ENCODE measurements at regions not wholly inside any gene's neighbourhood (a gene's known extent, or its start where the extent isn't known, plus 50 kb on each side); places are given as distances from the start of the nearest gene placed in this dataset.

DNA sequence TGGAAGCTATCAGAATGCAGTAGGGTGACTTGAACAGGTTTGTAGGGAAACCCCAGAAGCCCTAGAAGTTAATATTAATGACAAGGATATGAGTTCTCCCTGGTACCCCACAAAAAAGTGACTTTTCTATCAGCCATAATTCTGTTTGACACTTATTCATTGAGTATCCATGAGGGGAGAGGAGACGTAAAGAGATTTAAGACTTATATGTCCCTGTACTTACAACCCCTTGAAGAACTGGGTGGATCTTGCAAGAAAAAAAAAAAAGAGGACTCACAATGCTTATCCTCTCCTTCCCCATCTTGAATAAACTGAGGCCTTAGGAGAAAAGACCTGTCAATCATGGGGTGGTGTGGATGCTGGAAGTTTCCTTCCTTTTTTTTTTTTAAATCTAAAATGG, 203.5 kb downstream of the CBLN1 start:
- no peak for DNase-seq (ENCODE audit: low spot score)

DNA sequence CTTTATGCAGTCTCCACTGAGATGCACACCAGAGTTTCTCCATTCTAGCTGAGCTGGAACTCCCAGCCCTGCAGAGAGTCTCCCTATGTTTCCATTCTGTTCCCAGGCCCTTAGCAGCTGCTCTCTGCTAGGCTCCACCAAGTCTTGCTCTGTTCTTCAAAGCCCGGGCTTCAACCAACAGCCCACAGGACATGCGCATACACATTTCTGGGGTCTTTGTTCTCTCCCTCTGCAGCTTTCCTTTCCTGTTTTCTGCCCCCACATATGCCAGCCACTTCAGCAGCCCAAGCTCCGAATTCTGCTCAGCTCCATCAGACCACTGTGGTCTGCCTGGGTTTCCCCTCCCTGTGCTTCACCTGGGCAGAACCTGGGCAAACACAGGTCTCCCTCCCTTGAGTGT, 205.9 kb downstream of the CBLN1 start:
- no peak for DNase-seq (ENCODE audit: low spot score)

DNA sequence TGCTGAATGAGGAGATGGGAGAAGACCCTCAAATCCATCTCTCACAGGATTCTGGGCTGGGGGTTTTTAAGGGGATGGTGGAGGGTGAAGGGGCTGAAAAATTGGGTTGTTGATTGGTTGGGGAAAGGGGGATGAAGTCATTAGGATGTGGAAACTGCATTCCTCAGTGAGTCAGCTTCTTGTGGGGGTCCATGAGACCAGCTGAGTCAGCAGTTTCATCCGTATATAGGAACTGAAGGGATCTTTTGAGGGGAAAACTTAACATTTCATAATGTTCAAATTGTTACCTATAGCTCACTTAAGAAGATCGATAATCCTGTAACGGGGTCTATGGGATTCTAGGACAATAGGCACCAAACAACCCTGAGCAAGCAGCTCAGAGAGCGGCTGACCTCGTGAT, 213.4 kb downstream of the CBLN1 start:
- no peak for DNase-seq (ENCODE audit: low spot score)

DNA sequence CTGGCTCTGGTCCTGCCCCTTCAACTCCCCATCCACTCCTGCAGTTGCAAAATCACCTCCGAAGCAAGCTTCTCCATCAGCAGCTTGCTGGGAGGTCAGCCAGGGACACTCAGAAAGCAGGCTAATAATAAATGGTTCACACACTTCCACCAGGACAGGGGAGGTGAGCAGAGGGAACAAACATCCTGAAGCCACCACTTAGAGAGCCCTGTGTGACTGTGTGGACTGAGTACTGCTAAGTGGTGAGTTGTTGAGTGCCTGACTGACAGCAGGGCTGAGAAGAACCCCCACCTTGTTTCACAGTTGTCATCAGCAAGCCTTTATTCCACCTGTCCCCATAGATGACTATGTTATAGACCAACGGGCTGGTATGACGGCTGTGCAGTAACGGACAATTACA, 213.9 kb downstream of the CBLN1 start:
- DNase-seq (ENCODE audit: low spot score): no peak

DNA sequence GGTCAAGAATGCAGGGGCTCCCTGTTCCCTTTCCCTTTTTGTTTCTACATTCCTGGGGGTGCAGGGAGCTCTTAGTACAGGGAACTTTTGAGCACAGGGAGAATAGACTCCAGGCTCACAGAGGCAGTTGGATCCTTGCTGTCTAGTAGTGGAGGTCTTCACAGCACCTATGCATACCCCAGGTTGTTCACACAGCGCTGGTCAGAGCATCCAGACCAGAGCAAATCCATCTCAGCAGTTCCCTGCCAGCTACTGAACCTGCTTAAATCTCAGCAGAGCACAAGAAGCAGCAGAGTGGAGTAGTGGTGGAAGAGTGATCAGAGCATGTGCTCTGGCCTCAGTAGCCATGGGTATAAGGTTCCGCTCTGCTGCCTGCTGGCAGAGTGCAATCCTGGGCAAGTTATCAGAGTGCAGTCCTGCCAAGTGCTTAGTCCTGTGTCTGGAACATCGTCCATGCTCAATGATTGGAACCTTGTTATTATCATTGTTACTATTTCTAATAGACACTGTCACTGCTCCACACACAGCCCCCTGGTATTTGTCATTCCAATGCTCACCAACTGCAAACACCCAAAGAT, 220.4 kb downstream of the CBLN1 start:
- DNase-seq (ENCODE audit: low spot score): no peak

DNA sequence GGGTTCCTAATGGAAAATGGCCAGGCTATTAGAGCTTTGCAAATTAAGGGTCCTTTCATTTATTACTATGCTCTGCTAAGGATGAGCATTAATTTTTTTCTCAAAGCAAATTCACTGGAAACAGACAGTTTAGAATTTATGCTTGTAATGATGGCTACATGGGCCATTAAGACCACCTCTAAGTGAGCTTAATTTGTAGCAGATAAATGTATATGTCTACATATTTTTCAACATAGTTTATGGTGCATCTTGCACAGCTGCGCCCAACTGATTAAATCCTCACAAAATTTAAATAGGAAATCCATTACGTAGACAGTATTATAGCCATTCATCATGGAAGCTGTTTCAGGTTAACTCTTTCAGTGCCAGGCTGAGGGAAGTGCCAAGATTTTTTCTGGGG, 220.9 kb downstream of the CBLN1 start:
- no peak for DNase-seq (ENCODE audit: low spot score)

DNA sequence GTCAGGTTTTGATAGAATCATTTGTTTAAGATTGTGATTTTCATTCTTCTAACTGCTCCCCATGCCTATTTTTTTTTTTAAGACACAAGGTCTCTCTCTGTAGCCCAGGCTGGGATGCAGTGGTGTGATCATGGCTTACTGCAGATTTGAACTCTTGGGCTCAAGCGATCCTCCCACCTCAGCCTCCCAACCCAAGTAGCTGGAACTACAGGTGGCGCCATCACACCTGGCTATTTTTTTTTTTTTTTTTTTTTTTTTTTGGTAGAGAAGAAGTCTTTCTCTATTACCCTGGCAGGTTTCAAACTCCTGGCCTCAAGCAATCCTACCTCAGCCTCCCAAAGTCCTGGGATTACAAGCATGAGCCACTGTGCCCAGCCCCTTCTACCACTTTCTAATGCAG, 223.3 kb downstream of the CBLN1 start:
- DNase-seq (ENCODE audit: low spot score): no peak

DNA sequence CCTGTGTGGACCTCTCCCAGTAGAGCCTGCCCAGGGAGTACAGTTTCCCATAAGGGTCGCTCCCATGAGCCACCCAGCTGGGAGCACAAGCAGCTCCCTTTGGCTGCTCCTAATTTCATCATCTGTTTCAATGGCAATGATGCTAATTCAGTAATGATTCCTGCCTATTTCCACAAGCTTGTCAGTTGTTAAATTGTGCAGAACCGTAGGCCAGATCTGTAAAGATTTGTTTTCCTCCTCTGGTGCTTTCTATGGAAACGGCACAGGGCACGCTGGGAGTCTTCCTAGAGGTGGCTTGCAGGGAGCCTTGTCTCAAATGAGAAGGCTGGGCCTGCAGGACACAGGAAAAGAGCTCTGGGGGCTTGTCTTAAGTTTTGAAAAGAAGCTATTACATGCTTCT, 223.7 kb downstream of the CBLN1 start:
- no peak for DNase-seq (ENCODE audit: low spot score)

DNA sequence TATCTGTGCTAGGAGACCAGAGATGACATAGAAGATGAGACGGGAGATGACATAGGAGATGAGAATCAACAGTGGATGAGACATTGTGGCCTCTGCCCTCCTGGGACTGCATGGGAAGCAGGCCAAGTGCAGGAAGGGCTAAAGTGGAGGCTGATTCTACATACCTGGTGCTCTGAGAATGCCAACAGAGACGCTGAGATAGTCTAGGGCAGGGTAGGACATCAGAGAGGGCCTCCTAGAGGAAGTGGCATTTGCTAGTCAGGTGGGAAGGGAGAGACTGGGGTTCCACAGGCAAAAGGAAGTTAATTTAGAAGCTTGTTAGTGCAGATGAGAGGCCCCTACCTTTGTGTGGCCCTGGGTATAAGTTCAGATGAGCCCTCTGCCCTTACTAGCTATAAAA, 224.2 kb downstream of the CBLN1 start:
- no peak for DNase-seq (ENCODE audit: low spot score)

DNA sequence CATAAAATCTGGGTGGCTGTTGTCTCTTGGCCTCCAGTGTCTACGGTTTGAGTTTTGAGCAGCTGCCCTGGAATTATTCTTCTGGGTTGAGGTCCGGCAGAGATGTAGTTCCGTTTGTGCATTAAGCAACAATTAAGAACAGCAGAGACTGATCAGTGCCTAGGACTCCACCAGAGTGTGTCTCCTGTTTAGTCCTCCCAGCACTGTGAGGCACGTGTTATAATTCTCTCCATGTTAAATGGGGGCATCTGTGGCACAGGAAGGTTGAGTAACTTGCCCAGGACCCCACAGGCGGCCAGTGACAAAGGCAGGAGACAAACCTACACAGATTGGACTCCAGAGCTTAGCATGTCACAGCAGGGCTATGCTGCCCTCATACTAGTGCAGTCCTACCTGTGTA, 225.1 kb downstream of the CBLN1 start:
- DNase-seq (ENCODE audit: low spot score): no peak

DNA sequence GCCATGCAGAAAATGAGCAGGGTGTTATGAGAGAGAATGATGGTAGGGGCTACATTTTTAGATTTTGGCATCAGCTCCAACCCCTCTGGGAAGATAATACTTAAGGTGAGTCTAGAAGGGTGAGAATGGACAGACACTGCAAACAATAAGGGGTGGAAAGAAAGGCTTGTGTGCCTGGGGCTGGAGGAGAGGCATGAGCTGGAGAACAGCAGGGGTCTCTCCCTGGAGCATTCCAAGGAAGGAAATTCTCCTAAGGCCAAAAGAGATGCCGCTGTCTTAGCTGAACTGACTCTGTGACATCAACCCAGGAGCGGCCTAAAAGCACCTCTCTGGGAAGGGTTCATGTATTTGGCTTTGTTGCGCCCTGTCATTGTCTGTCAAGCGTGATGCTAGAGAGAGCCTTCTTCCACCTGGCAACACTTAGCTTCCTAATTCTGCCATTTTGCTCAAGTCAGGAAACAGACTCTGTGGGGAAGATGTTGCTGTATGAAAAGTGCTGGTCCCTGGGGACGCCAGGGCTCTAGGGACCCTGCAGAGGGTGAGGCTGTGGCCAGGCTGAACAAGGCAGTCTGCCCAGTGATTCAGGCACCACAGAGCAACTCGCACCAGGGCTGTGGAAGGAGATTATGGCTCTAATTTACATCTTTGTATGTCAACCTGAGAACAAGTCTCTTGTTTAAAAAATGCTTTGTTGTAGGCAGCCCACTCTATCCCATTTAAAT, 225.7 kb downstream of the CBLN1 start:
- DNase-seq (ENCODE audit: low spot score): no peak

DNA sequence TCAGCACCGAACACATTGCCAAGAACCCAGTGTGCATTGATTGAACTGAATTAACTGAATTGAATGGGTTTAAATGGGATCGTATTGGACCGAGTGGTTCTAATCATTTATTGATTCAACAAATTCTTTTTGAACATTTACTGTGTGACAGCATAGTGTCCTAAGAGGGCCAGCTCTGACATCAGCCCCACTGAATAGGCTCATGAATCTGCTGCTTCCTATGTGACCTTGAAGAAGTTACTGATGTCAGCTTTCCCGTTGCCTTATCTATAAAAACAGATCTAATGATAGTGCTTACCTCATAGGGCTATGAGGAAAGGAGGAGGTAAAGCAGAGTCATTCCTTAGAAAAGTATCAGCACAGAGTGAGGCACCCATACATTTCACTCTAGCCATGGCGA, 226.3 kb downstream of the CBLN1 start:
- DNase-seq (ENCODE audit: low spot score): no peak

DNA sequence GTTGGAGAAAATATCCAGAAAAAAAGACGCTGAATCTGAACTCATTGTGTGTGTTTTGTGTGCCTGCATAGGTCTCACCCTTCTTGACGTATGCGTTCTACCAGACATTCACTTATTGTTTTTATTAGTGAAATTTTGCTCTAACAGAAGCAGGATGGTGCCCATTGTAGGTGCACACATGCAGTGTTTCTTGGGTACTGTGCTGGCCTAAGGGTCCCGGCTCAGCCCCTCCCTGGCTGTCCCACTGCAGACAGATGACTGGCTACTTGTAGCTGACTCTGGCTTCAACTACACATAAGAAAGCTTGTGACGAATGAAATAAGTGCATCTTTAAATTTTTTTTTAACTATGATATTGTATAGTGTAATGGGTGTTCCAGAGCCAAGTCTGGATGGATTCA, 227.0 kb downstream of the CBLN1 start:
- DNase-seq (ENCODE audit: low spot score): no peak

DNA sequence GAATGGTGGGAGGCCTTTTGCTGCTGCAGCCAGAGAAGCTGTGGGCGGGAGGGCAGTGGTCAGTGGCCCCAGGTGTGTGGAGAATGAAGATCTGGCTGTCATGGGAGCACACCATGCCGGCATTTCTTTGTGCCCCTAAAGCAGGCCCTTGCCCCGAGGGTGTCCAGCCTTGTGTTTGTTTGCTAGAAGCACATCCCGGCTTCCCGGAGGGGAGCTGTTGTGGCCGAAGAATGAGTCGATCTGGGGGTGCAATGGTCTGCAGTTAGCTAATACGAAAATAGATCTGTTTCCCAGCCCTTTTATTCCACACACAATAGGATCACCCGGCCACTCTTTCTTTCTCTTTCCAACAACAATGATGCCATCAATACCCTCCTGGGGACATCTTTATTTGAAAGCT, 228.8 kb downstream of the CBLN1 start:
- DNase-seq (ENCODE audit: low spot score): no peak

DNA sequence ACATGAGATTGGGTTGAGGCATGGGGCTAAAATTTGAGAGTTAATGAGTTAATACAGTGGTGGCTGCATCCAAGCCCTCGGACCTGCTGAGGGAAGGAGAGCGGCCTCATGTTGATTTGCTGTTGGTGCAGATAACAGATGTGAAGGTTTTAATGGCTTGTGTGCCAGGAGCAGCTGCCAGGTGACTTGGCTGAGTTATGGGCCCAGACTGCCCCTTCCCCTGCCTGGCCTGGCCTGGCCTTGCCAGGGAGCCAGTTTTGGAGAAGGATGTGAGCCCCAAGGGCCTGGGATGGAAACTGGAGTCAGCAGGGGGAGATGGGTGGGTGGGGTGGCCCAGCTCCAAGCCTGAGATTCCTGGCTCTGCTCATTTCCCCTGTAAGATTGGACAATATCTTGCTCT, 230.1 kb downstream of the CBLN1 start:
- DNase-seq (ENCODE audit: low spot score): no peak

DNA sequence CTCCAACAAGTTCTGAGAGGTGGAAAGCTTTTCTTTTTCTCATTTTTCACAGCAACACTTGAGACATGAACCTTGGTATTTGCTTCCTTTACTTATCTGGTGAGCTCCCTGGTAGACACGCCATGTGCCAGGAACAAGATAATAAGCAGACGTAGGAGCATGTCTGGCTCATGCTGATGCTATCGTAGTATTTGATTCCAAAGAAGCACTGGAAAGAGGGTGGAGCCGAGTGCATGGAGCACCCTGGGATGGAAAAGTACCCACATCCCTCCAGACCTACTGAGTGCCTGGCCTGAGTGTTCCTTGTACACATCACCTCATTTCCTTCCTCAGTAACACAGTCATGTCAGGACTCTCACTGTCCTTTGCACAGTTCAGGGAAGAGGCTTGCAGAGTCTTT, 231.0 kb downstream of the CBLN1 start:
- DNase-seq (ENCODE audit: low spot score): no peak

DNA sequence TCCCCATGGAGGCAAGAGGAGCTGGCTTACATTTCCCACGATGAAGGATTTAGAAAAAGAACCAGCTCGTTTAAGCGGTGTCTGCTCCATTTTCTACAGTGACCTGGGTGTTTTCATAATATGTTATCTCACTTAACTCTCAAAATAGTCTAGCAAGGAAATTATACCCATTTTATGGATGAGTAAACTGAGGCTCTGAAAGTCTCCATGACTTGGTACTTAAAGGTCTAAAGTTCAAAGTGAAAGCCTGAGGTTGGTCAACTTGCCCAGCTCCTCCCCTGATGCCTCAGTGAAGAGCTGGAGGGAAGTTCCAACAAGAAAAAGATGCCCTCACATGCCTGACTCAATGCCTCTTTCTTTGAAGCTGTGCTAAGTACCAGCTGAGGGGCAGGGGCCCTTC, 232.0 kb downstream of the CBLN1 start:
- DNase-seq (ENCODE audit: low spot score): no peak

DNA sequence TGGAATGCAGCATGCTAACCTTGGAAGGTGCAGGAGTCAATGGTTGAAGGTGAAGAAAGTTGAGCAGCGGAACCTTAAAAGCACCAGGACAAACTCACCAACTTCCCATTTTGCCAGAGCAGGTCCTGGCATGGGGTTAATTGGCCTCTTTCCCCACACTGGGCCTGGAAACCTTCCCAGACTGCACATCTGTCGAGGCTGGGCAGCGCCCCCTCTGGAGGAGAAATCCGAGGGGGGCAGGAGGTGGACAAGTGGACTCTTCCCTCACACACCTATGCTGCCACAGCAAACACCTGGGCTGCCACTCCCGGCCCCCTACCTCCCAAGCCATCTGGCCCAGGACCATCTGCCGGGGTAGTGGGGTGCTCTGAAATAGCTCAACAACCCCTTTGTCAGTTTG, 232.4 kb downstream of the CBLN1 start:
- DNase-seq (ENCODE audit: low spot score): no peak

DNA sequence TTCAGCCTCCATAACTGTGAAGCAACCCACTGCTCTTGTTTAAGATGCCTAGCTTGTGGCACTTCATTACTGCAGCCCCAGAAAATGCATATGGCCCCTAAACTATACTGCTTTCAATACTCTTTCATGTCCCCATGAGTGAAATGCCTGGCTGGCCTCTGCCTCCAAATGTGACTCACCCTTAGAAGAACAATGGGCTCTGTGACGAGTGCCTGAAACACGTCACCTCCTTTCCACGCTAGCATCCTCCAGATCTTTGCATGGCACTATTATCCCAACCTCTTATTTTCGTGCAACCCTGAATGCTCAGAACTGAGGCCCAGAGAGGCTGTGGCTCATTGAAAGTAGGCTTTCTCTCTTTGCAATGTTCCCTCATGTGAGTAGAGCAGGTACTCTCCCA, 233.1 kb downstream of the CBLN1 start:
- no peak for DNase-seq (ENCODE audit: low spot score)

DNA sequence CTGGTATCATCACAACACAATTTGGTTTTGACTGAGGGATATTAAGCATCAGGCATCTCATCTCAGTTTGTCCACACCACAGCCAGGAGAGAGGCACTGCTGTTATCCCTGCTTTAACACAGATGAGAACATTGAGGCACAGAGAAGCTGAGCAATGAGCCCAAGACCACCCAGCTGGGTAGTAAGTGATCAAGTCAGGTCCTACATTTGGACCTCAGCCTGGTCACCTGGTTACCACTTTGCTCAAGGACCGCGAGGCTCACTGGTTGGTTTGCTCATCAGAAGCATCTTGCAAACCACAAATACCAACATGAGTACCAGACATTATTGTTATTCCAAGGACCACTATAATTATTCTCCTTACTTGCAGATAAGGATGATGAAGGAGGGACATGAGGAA, 245.5 kb downstream of the CBLN1 start:
- DNase-seq (ENCODE audit: low spot score): no peak

DNA sequence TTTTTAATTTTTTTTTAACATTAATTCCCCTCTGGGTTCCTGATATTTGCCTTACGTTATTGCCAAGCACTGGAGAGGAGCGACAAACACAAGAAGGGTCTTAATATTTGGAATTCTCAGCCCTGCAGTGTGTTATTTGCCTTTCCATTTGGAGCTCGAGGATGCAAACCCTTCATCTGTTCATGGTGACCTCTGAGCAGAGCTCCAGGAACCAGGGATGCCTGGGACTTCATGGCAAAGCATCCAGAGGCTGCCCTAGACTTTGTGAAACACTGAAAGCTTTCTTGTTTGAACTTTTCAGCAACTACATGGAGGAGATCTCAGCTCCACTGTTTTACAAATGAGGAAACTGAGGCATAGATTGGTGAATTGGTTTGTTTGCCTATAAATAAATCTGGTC, 254.2 kb downstream of the CBLN1 start:
- DNase-seq (ENCODE audit: low spot score): no peak

DNA sequence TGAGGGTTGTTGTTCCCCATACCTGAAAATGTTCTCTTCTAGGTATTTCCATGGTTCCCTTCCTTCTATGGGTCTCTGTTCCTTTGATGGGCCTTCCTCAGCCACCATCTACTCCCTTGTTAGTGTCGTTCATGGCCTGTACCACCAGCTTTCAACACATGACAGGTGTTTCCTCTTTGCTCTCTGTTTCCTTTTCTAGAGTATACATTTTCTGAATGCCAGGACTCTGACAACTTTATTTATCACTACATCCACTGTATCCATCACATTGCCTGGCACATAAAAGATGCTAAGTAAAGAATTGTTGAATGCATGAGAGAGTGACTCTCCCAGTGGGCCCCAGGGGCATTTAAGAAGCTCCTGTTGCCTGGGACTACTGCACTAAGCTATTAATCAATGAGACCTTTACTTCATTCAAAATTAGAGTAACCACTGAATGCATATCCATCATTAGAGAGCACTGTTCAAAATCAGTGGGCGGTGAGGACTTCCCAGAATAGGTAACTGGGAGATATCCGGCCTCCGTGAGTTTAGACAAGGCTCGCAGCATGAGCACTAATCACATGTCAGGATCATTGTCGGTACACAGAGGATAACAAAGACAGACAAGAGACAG, 255.0 kb downstream of the CBLN1 start:
- DNase-seq (ENCODE audit: low spot score): no peak

DNA sequence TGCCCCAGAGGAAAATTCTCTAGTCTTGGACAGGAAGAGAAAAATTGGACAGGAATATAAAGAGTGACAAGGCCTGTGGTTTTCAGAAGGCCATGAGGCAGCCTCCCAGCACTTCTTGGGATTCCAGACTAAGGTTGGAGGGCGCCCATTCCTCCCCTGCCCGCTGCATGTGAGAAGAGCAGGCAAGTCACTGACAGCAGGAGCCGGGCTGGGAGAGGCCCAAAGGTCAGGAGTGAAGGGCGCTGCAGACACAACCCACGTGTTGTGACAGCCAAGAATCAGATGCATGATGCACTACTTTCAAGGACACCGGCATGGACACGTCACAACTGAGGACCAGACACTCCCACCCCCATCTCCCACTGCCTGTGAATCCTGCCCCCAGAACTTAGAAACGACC, 256.7 kb downstream of the CBLN1 start:
- DNase-seq (ENCODE audit: low spot score): no peak

DNA sequence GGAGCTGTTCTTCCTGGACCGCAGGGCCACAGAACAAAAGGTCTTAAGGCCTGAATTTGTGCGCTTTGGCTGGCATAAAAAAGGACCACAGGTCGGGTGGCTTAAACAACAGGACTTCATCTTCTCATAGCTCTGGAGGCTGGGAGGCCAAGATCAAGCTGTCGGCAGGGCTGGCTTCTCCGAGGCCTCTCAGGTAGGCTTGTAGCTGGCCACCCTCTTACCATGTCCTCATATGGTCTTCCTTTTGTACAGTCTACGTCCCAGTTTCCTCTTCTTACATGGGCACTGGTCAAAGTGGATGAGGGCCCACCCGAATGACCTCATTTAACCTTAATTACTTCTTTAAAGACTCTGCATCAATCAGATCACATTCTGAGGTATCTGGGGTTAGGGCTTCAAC, 257.6 kb downstream of the CBLN1 start:
- DNase-seq (ENCODE audit: low spot score): no peak

Data from AG08396 (cell line).